Vagina (tissue), 2 donors: ENCODE measurements at regions not wholly inside any gene's neighbourhood (a gene's known extent, or its start where the extent isn't known, plus 50 kb on each side); places are given as distances from the start of the nearest gene placed in this dataset.

Source experiments
- CTCF ChIP-seq, 3 experiments: fragments of 450-650 bp in 2 of 3; fragments of 200-600 bp in 1 of 3; sonication (generic) in 1 of 3; IDR thresholded peaks; one replicate each; pipeline ENCODE4 v1.5.1; 2017 to 2019; ENCODE audit warnings: antibody characterized with exemption in 3 of 3, mild to moderate bottlenecking in 2 of 3, moderate library complexity in 2 of 3
- POLR2A ChIP-seq, 2 donors: fragments of 450-650 bp; IDR thresholded peaks; one replicate each; pipeline ENCODE4 v1.6.1; 2017; ENCODE audit warnings: antibody characterized with exemption in 2 of 2, mild to moderate bottlenecking in 2 of 2, moderate library complexity in 2 of 2
- POLR2AphosphoS5 ChIP-seq, 2 donors: sonication (generic); formaldehyde crosslinking; IDR thresholded peaks; one replicate each; pipeline ENCODE4 v1.9.0; 2017; ENCODE audit warnings: antibody characterized with exemption in 2 of 2, mild to moderate bottlenecking in 2 of 2, low read depth in 1 of 2; ENCODE audit not compliant: insufficient read depth in 1 of 2

- TF ChIP-seq CTCF (IDR thresholded peaks at IDR 0.05) (no peak), POLR2A (IDR thresholded peaks at IDR 0.05) (no peak), POLR2AphosphoS5 (IDR thresholded peaks at IDR 0.05; ENCODE audit: insufficient read depth in 1 of 2, low read depth in 1 of 2) (no peak)
Observed at GRCh38 chr15:81073801-81074200, 60.3 kb upstream of the CFAP161 start.
